ENCODE measurements at regions not wholly inside any gene's neighbourhood (a gene's known extent, or its start where the extent isn't known, plus 50 kb on each side); places are given as distances from the start of the nearest gene placed in this dataset.

- Histone ChIP-seq H3K4me1 (ENCODE audit: control insufficient read depth in 4 of 4, insufficient read depth in 4 of 4, low read length in 3 of 4) (no peaks in the 10 kb centered on the region), H3K36me3 (ENCODE audit: control insufficient read depth in 4 of 4, insufficient read depth in 3 of 4, low read depth in 1 of 4, low read length in 3 of 4) (no peaks in the 10 kb centered on the region), H3K27me3 (ENCODE audit: control insufficient read depth in 4 of 4, insufficient read depth in 4 of 4, low read length in 3 of 4) (peaks cover 0 to 3% (median 0%) of the 10 kb centered on the region in 4 donors), H3K4me3 (ENCODE audit: low read depth in 1 of 3, low read length in 3 of 3) (no peak overlapping the region), H3K27ac (ENCODE audit: low read depth in 1 of 2, low read length in 2 of 2) (no peak overlapping the region), H3K9me3 (ENCODE audit: control insufficient read depth in 4 of 4, low read length in 3 of 4) (peaks cover 0 to 4% (median 0%) of the 10 kb centered on the region in 4 donors), H3K9ac (ENCODE audit: low read depth in 1 of 2, low read length in 2 of 2) (no peak overlapping the region)
- TF ChIP-seq SP1 (IDR thresholded peaks at IDR 0.05) (no peak), GABPA (IDR thresholded peaks at IDR 0.05 in 1 of 2, conservative IDR thresholded peaks at IDR 0.05 in 1 of 2) (no peak), ZBTB33 (IDR thresholded peaks at IDR 0.05) (no peak)
- DNase-seq (ENCODE audit: low spot score), result no peak
- 79% methylated on average over 3 of the region's 3 CpGs for WGBS
Measured at GRCh38 chr18:40307627-40308026, 1647.4 kb upstream of the PIK3C3 start.

DNA sequence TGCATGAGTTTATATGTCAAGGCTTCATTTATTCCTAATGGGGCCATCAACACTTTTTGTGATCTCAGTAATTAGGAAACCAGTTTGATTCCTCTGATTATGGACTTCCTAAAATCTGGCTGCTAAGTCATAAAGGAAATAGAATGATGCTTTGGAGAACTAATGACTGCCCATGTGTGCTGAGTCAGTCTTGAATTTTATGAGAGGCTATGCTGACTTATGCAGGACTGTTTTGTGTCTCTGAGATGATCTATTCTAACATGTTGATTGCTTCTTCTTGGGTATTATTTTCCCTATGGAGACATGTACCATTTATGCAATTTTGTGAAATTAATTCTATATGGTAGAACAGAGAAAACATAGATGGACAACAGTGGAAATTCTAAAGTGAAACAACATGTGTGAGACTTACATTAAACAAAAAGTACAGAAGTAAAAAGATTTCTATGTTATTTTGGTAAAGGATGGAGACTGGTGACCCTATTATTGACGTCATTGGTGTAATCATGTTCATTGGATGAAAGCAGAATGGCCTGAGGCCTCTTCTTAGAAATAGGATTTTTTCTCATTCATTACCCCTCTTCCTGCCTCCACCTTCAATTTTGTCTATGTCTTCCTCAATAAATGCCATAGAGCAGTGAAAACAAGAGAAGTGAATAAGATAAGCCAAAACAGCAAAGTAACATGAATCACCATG, 1658.2 kb upstream of the PIK3C3 start:
- 64% methylated on average over 1 of the region's 1 CpG for WGBS
- Histone ChIP-seq H3K27ac (ENCODE audit: low read depth in 1 of 2, low read length in 2 of 2) (no peak overlapping the region), H3K36me3 (ENCODE audit: control insufficient read depth in 4 of 4, insufficient read depth in 3 of 4, low read depth in 1 of 4, low read length in 3 of 4) (no peaks in the 10 kb centered on the region), H3K9ac (ENCODE audit: low read depth in 1 of 2, low read length in 2 of 2) (no peak overlapping the region), H3K27me3 (ENCODE audit: control insufficient read depth in 4 of 4, insufficient read depth in 4 of 4, low read length in 3 of 4) (no peaks in the 10 kb centered on the region), H3K4me3 (ENCODE audit: low read depth in 1 of 3, low read length in 3 of 3) (no peak overlapping the region), H3K9me3 (ENCODE audit: control insufficient read depth in 4 of 4, low read length in 3 of 4) (no peaks in the 10 kb centered on the region), H3K4me1 (ENCODE audit: control insufficient read depth in 4 of 4, insufficient read depth in 4 of 4, low read length in 3 of 4) (no peaks in the 10 kb centered on the region)
- TF ChIP-seq JUND (IDR thresholded peaks at IDR 0.05), result no peak
- TF ChIP-seq RAD21 (IDR thresholded peaks at IDR 0.05), result no peak
- no peak for TF ChIP-seq NR2F2 (IDR thresholded peaks at IDR 0.05)
- no peak for TF ChIP-seq EGR1 (IDR thresholded peaks at IDR 0.05; ENCODE audit: low read depth in 2 of 2)
- TF ChIP-seq HNF4G (IDR thresholded peaks at IDR 0.05), result no peak
- no peak for TF ChIP-seq HNF4A (conservative IDR thresholded peaks at IDR 0.05)
- TF ChIP-seq ZBTB33 (IDR thresholded peaks at IDR 0.05), result no peak
- no peak for DNase-seq (ENCODE audit: low spot score)

- Histone ChIP-seq H3K9ac (ENCODE audit: low read depth in 1 of 2, low read length in 2 of 2) (no peak overlapping the region), H3K27me3 (ENCODE audit: control insufficient read depth in 4 of 4, insufficient read depth in 4 of 4, low read length in 3 of 4) (no peaks in the 10 kb centered on the region), H3K4me1 (ENCODE audit: control insufficient read depth in 4 of 4, insufficient read depth in 4 of 4, low read length in 3 of 4) (no peaks in the 10 kb centered on the region), H3K9me3 (ENCODE audit: control insufficient read depth in 4 of 4, low read length in 3 of 4) (no peaks in the 10 kb centered on the region), H3K4me3 (ENCODE audit: low read depth in 1 of 3, low read length in 3 of 3) (no peak overlapping the region), H3K27ac (ENCODE audit: low read depth in 1 of 2, low read length in 2 of 2) (no peak overlapping the region), H3K36me3 (ENCODE audit: control insufficient read depth in 4 of 4, insufficient read depth in 3 of 4, low read depth in 1 of 4, low read length in 3 of 4) (no peaks in the 10 kb centered on the region)
- no peak for DNase-seq (ENCODE audit: low spot score)
- TF ChIP-seq TAF1 (conservative IDR thresholded peaks at IDR 0.05) (no peak), EGR1 (IDR thresholded peaks at IDR 0.05; ENCODE audit: low read depth in 2 of 2) (no peak), RAD21 (IDR thresholded peaks at IDR 0.05) (no peak)
- TF ChIP-seq, protein P1, sequence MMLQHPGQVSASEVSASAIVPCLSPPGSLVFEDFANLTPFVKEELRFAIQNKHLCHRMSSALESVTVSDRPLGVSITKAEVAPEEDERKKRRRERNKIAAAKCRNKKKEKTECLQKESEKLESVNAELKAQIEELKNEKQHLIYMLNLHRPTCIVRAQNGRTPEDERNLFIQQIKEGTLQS (IDR thresholded peaks at IDR 0.05), result no peak
- WGBS, result 30% methylated on average over 3 of the region's 3 CpGs
Measured at GRCh38 chr18:40292985-40293710, 1661.9 kb upstream of the PIK3C3 start.

Measured in liver (tissue), 7 donors.